ENCODE measurements at regions not wholly inside any gene's neighbourhood (a gene's known extent, or its start where the extent isn't known, plus 50 kb on each side); places are given as distances from the start of the nearest gene placed in this dataset.
A peak's percentile ranks its signal among the peaks of the same experiment; 100 is the strongest.

GRCh38 chr14:73780896-73781295, 66.7 kb upstream of the PNMA1 start:
- no peak for DNase-seq

GRCh38 chr14:73780391-73780790, 66.2 kb upstream of the PNMA1 start:
- DNase-seq, result no peak

GRCh38 chr14:73778736-73779135, 64.6 kb upstream of the PNMA1 start:
- no peak for DNase-seq

- DNase-seq, result no peak
Observed at GRCh38 chr14:73777420-73777819, 63.2 kb upstream of the PNMA1 start.

GRCh38 chr14:73776194-73776537, 62.0 kb upstream of the PNMA1 start:
- peak; percentile 30 for DNase-seq

GRCh38 chr14:73775339-73776193, 61.4 kb upstream of the PNMA1 start:
- DNase-seq, result no peak

- no peak for DNase-seq
Observed at GRCh38 chr14:73774671-73775070, 60.5 kb upstream of the PNMA1 start.

GRCh38 chr14:73774241-73774570, 60.0 kb upstream of the PNMA1 start:
- no peak for DNase-seq

- DNase-seq, result no peak
Observed at GRCh38 chr14:73773441-73774240, 59.5 kb upstream of the PNMA1 start.

GRCh38 chr14:73771848-73772638, 57.9 kb upstream of the PNMA1 start:
- DNase-seq, result peak; percentile 39

GRCh38 chr14:73770977-73771847, 57.0 kb upstream of the PNMA1 start:
- DNase-seq, result no peak

- DNase-seq, result no peak
Observed at GRCh38 chr14:73768107-73768506, 53.9 kb upstream of the PNMA1 start.

GRCh38 chr14:73764406-73765280, 50.5 kb upstream of the PNMA1 start:
- peak; percentile 42 for DNase-seq

Measured in skin of body (tissue), 1 donor.